HG03565 (cell line): ENCODE measurements at regions not wholly inside any gene's neighbourhood (a gene's known extent, or its start where the extent isn't known, plus 50 kb on each side); places are given as distances from the start of the nearest gene placed in this dataset.

Experiments used
- ATAC-seq: cut with Tn5 transposase; IDR thresholded peaks from one replicate; pipeline ENCODE4 v1.9.1; 2021; ENCODE audit warnings: mild to moderate bottlenecking, moderate library complexity; ENCODE audit not compliant: unreplicated experiment

GRCh38 chr4:188197566-188197965 is 58.3 kb downstream of the TRIML1 start:
- ATAC-seq, result no peak

- ATAC-seq, result no peak
These were observed 59.9 kb downstream of the TRIML1 start for GRCh38 chr4:188198982-188199792.

GRCh38 chr4:188201851-188202250 is 62.6 kb downstream of the TRIML1 start:
- ATAC-seq, result no peak

- no peak for ATAC-seq
These were observed 67.5 kb downstream of the TRIML1 start for GRCh38 chr4:188206783-188207182.

DNA sequence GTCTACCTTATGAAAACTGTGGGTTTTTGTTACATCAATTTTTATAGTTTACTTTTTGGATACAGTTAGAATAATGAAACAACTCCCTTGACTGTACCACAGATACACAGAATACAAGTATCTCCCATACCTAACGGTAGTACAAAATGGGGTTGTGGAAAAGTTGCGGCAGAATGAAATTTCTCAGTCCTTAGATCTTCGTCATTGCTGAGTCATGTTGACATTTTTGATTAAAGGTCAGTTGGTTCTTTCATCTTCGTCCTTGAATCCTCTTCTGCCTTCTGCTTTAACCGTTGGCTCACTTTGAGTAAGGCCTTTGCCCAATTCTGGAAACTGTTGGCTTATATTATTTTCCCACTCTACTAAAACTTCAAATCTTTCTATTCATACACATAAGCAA is 75.6 kb downstream of the TRIML1 start:
- no peak for ATAC-seq

- ATAC-seq, result no peak
These were observed 79.2 kb downstream of the TRIML1 start for GRCh38 chr4:188218392-188218791.

GRCh38 chr4:188220006-188220405 is 80.8 kb downstream of the TRIML1 start:
- ATAC-seq, result no peak

DNA sequence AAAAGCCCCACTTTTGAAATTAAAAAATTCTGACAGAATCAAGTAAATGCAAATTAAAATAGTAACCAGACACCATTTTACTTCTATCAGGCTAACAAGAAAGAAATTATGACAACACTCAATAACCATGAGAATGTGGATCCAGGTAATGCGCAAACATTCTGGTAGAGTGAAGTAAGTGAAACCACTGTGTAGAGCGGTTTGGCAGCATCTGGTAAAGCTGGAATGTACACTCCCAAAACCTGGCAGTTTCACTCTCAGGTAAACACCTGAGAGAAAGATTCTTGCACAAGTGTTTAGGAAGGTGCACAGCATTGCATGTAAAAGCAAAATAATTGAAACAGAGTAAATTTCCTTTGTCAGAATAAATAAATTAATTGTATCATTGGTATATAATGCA is 81.8 kb downstream of the TRIML1 start:
- ATAC-seq, result no peak

- no peak for ATAC-seq
These were observed 89.0 kb downstream of the TRIML1 start for GRCh38 chr4:188228279-188228678.

GRCh38 chr4:188232428-188232827 is 93.2 kb downstream of the TRIML1 start:
- no peak for ATAC-seq

GRCh38 chr4:188242041-188242440 is 102.8 kb downstream of the TRIML1 start:
- no peak for ATAC-seq

- ATAC-seq, result no peak
These were observed 106.4 kb downstream of the TRIML1 start for GRCh38 chr4:188245651-188246050.

DNA sequence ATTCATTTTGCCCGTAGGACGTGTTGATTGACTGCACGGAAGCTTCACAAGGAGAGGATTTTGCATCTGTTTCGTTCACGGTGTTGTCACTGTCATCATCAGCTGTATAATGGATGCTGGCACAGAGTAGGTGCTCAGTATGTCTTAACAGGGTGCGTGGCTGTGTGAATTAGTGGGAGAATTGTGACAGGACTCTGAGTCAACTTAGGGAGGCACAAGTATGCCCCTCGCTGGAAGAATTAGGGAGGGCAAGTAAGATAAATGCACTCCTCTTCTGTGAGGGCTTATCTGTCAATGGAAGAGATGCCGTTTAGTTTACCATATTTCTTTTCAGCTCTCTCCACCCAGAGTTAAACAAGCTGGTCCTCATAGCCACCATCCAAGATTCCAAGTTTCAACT is 107.2 kb downstream of the TRIML1 start:
- ATAC-seq, result no peak

- ATAC-seq, result no peak
These were observed 115.0 kb downstream of the TRIML1 start for GRCh38 chr4:188254211-188254610.

DNA sequence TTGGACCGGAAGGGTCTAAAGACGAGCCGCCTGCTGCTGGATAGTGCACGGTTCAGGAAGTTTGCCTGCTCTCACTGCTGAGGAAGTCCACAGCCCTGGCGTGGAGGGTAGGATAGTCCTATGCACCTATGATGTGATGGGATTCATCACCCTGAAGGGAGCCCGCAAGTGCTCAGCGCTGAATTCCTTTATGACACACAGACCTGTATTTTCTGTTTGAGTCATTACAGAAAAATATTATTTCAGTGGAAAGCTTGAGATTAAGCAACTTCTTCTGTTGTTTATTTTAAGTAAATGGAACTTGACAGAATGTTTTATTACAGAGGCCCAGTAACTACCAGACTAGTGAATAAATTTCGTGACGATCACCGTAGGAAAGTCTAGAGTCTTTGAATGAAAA is 123.2 kb downstream of the TRIML1 start:
- ATAC-seq, result no peak

DNA sequence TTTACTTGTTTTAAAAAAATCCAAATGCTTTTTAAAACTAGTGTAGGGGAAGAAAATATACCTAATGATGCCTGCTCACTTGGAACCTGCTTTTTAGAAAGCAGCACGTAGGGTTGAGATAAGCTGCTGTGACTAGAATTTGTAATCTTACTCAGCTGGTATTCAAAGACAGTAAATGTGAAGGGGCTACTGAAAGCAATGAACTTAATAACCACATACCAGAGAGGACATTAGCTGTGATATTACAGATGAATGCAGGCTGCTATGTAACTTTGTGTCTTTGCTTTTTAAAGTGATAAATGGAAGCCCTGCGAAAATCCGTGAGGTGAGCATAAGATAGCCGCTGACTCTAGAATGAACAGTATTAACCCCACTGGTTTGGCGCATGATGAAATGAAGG is 124.1 kb downstream of the TRIML1 start:
- no peak for ATAC-seq

DNA sequence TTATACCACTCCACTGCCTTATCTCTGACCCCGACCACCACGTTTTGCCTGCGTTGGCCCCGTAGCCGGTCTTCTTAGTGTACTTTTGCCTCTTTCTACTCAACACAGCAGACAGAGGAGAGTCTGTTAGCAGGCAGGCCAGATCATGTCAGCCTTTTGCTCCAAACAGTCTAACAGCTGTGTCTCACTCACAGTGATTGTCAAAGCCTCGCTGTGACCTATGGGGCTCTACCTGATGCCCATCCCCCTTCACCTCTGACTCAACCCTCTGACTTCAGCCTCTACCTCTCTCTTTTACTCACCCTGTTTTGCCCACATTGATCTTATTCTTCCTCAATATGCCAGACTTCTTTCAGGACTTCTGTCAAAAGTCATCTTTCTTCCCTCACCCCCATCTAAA is 127.1 kb downstream of the TRIML1 start:
- ATAC-seq, result no peak

GRCh38 chr4:188268131-188268908 is 129.1 kb downstream of the TRIML1 start:
- ATAC-seq, result no peak

DNA sequence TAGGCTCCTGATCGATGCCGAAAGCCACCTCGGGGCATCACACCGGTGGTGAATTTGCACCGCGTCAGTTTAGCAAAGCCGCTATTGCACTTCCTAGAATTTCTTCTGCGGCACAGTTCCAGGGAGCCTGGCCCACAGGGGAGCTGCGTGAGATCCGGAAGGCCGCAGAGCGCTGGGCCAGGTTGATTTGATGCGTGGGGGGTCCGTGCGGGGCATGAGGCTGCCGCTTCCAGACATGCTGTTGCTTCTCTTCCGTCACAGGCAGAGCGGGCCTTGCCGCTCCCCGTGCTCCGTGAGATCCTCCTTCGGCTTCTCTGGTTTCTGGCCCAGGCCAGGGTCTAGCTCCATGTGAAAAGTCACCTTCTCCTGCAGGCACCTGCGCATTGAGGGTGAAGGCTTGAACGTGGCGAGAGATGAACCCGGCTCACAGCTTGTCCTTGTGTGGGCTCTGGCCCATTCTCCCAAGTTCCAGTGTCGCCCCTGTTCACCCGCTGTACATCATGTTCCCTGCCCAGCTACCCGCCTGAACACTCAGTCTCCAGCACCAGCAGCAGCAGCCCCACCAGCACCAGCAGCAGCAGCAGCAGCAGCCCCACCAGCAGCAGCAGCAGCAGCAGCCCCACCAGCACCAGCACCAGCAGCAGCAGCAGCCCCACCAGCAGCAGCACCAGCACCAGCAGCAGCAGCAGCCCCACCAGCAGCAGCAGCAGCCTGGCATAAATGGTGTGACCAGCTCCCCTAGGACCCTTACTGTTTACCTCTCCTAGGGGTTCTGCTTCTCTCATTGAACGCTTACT is 131.2 kb downstream of the TRIML1 start:
- no peak for ATAC-seq

- no peak for ATAC-seq
These were observed 136.4 kb downstream of the TRIML1 start for GRCh38 chr4:188275686-188276085.

DNA sequence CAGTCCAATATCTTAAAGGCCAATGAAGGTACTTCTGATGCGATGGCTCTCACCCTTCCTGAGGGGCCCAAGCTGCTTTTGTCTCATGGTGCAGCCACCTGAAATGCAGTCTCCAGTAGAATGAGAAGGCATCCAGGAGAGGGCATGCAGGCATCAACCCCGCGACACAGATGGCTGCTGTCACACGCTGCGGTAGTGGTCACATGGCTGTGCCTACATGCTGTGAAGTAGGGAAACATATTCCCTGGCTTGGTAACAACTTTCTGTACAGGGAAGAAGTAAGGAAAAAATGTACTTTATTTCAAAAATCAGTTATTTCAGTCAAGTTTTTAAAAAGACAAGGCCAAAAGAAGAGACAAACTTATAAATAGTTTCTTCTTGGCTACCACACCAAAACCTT is 139.9 kb downstream of the TRIML1 start:
- ATAC-seq, result no peak
